ENCODE measurements at regions not wholly inside any gene's neighbourhood (a gene's known extent, or its start where the extent isn't known, plus 50 kb on each side); places are given as distances from the start of the nearest gene placed in this dataset.
A peak's percentile ranks its signal among the peaks of the same experiment; 100 is the strongest.

GRCh38 chr2:123928358-123928757 is 96.7 kb upstream of the CNTNAP5 start:
- no peak for DNase-seq (ENCODE audit: low read depth in 2 of 2)

DNA sequence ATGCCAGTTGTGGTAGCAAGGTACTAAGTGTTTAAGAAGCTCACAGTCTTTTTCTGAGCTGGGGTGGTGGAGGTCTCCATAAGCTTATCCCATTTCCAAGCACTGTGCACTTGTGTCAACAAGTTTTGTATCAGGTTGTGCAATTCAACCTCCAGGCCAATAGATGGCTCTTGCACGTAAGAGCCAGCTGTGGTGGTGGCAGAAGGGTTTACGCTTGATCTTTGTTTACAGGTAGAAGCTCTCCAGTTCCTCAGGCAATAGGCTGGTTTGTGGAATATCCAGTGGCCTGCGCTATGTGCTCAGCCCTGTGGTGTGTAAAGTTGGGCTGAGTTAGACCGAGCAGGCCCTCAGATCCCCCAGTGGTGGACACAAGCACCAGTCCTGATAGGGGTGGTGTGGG is 89.7 kb upstream of the CNTNAP5 start:
- DNase-seq (ENCODE audit: low read depth in 2 of 2): no peak

DNA sequence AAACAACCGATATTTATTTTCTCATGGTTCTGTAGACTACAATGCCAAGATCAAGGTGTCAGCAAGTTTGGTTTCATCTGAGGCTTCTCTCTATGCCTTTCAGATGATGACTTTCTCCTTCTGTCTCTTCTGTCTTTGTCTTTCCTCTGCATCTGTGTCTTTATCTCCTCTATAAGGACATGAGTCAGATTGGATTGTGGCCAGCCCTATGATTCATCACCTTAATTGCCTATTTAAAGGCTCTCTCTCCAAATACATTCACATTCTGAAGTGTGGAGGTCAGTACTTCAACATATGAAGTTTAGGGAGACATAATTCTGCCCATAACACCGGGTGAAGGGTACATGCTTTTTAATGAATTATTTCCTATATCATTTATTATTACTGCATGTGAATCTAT is 71.2 kb upstream of the CNTNAP5 start:
- peak; percentile 2 to 10 for DNase-seq (ENCODE audit: low read depth in 2 of 2)

- no peak for DNase-seq (ENCODE audit: low read depth in 2 of 2)
These were observed 67.1 kb upstream of the CNTNAP5 start for GRCh38 chr2:123958011-123958410.

GRCh38 chr2:123961576-123961975 is 63.5 kb upstream of the CNTNAP5 start:
- DNase-seq (ENCODE audit: low read depth in 2 of 2): no peak

DNA sequence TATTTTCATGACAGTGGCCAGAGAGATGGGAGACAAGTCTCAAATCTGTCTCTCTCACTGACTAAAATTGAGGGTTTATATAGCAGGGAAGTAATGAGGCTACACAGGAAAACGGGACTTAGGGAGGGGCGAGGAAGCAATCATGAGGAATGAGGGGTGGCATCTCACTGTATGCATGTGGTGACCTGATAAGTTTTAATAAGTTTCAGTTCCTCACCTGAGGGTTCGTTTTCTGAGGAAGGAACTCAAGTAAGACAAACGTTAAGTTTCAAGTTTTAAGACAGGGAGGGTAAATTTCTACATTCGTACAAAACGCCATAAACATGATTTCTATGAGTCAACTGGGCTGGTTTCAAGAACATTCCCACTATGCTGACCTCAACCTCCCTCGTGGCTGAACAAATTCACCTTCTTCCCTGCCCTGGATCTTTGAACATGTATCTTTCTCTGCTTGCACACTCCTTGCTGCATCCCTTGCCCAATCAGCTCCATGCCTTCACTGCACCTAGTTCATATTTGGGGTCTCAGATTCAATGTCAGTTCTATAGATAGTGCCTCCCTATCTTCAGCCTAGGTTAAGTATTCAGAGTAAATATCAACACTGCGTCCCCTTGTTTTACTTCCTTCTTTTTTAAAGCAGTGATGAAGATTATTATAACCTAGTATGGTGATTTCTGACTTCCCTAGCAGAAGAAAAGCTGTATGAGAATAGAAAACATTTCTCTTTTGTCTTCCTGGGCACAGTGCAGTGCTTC is 53.3 kb upstream of the CNTNAP5 start:
- DNase-seq (ENCODE audit: low read depth in 2 of 2): no peak
